GM12891 (cell line): ENCODE measurements at regions not wholly inside any gene's neighbourhood (a gene's known extent, or its start where the extent isn't known, plus 50 kb on each side); places are given as distances from the start of the nearest gene placed in this dataset.
"Not testable (repeated sequence)": the region's sequence is repeated elsewhere in the genome, so short reads cannot be mapped to it uniquely, and the experiment has no call there.

Experiments
- POLR2A ChIP-seq: IDR thresholded peaks from 2 replicates; pipeline ENCODE4 v1.6.1; 2011; ENCODE audit warnings: low read depth, low read length, control low read depth
- POLR2AphosphoS5 ChIP-seq: IDR thresholded peaks from 2 replicates; pipeline ENCODE4 v1.6.1; 2011; ENCODE audit warnings: low read depth, low read length, control low read depth
- TAF1 ChIP-seq: IDR thresholded peaks from 2 replicates; pipeline ENCODE4 v1.6.1; 2011; ENCODE audit warnings: low read depth, low read length, control low read depth

GRCh38 chrX:140074851-140075250 is 109.5 kb upstream of the CXorf66 start:
- not testable (repeated sequence) for TF ChIP-seq POLR2A, POLR2AphosphoS5, TAF1
